DND-41 (cell line): ENCODE measurements at regions not wholly inside any gene's neighbourhood (a gene's known extent, or its start where the extent isn't known, plus 50 kb on each side); places are given as distances from the start of the nearest gene placed in this dataset.

Source experiments
- CTCF ChIP-seq: IDR thresholded peaks from 2 replicates; pipeline ENCODE4 v1.5.1; 2012; ENCODE audit warnings: borderline replicate concordance, low read length, moderate library complexity, mild to moderate bottlenecking; ENCODE audit not compliant: poor library complexity, severe bottlenecking; ENCODE audit errors: extremely low read depth
- EZH2 ChIP-seq: IDR thresholded peaks from 3 replicates; pipeline ENCODE4 v1.6.1; 2012; ENCODE audit warnings: borderline replicate concordance, low read depth, mild to moderate bottlenecking, moderate library complexity, low read length, inconsistent platforms; ENCODE audit not compliant: severe bottlenecking

- TF ChIP-seq CTCF: no peak
- TF ChIP-seq EZH2: no peak
Observed at GRCh38 chr7:82629583-82629982, 186.0 kb upstream of the CACNA2D1 start.
